ENCODE measurements at regions not wholly inside any gene's neighbourhood (a gene's known extent, or its start where the extent isn't known, plus 50 kb on each side); places are given as distances from the start of the nearest gene placed in this dataset.

GRCh38 chr16:35910409-35910808, 2451.0 kb downstream of the TP53TG3F start:
- TF ChIP-seq CTCF (conservative IDR thresholded peaks at IDR 0.05; ENCODE audit: low read depth) = no peak
- no peak overlapping the region for H3K27ac ChIP-seq
- no peak for DNase-seq (ENCODE audit: low spot score)
- ChIA-PET CTCF (no interaction called here), POLR2A (ENCODE audit: low non-redundant PET) (no interaction called here)

- DNase-seq (ENCODE audit: low spot score) = no peak
- no peak overlapping the region for H3K27ac ChIP-seq
- ChIA-PET CTCF (no interaction called here), POLR2A (ENCODE audit: low non-redundant PET) (no interaction called here)
- no peak for TF ChIP-seq CTCF (conservative IDR thresholded peaks at IDR 0.05; ENCODE audit: low read depth)
These were observed 2452.5 kb downstream of the TP53TG3F start for GRCh38 chr16:35911899-35912298.

GRCh38 chr16:35931722-35932121, 2472.3 kb downstream of the TP53TG3F start:
- no peak overlapping the region for H3K27ac ChIP-seq
- ChIA-PET POLR2A (ENCODE audit: low non-redundant PET) (no interaction called here), CTCF (no interaction called here)
- no peak for DNase-seq (ENCODE audit: low spot score)
- no peak for TF ChIP-seq CTCF (conservative IDR thresholded peaks at IDR 0.05; ENCODE audit: low read depth)

Measured in RWPE1 (cell line).